T47D (cell line): ENCODE measurements at regions not wholly inside any gene's neighbourhood (a gene's known extent, or its start where the extent isn't known, plus 50 kb on each side); places are given as distances from the start of the nearest gene placed in this dataset.
"Not testable (repeated sequence)": the region's sequence is repeated elsewhere in the genome, so short reads cannot be mapped to it uniquely, and the experiment has no call there.

Experiments
- DNase-seq, 2 experiments: peaks; one replicate each; pipeline versions ENCODE4 v3.0.0 to v3.0.0-alpha.2; 2011 to 2012; ENCODE audit warnings: low read depth in 1 of 2, low spot score in 1 of 2
- JUND ChIP-seq: IDR thresholded peaks from 2 replicates; pipeline ENCODE4 v1.6.1; 2012; ENCODE audit warnings: low read depth
- in situ Hi-C: cut with HindIII; loops from 2 replicates; pipeline ENCODE4 v1.10.0; 2016; ENCODE audit warnings: low sequenced_read_pairs, low pct_unique_long_range_greater_than_20kb

DNA sequence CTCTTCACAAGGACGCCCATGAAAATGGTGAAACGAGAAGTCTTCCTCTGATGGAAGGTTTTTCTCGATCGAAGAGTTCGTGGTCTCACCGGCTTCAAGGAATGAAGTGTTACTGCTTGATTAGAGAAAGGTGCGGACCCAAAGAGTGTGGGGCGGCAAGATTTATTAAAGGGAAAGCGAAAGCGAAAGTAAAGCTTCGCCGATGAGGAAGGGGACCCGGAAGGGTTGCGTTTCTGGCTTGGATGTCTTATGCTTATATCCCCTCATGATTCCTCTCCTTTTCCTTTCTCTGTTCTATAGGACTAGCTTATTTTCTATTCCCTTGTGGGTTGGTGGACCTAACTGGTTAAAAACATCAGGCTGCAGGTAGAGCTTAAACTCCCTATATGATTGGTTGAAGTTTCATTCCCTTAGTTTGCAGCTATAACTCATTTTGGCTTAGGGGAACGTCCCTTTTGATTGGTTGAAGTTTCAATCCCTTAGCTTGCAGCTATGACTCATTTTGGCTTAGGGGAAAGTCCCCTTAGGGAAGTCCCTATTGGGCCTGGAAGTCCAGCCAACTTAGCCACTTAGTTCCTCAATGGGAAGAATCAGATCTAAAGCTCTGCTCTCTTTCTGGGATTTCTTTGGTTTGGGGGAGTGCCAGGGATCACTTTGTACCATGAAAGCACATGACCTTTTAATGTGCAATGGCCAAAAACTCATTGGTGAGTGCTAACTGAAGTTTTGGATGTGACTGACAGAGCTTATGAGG lies 1025.0 kb upstream of the PCDH10 start:
- peak in 1 of 2 experiments; percentile 0 for DNase-seq
- TF ChIP-seq JUND: no peak
- in situ Hi-C loops: no loop called here

DNA sequence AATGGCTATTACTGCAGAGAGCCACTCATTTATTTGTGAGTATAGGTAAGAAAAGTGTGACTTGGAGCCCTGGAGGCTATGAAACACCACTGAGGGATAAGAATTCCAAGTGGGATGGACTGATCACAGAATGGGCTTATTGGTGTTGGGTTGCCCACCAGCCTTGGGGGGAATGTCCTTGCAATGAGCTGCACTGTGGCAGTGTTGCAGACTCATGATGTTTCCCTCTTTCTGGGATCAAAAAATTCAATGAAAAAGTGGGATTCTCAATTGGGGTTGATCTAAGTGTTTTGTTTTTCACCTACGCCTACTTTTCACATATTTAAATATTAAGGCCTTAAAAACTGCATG lies 1024.5 kb upstream of the PCDH10 start:
- in situ Hi-C loops: no loop called here
- no peak for TF ChIP-seq JUND
- no peak for DNase-seq

GRCh38 chr4:132125131-132125530 lies 1024.0 kb upstream of the PCDH10 start:
- in situ Hi-C loops: no loop called here
- no peak for TF ChIP-seq JUND
- DNase-seq: no peak

DNA sequence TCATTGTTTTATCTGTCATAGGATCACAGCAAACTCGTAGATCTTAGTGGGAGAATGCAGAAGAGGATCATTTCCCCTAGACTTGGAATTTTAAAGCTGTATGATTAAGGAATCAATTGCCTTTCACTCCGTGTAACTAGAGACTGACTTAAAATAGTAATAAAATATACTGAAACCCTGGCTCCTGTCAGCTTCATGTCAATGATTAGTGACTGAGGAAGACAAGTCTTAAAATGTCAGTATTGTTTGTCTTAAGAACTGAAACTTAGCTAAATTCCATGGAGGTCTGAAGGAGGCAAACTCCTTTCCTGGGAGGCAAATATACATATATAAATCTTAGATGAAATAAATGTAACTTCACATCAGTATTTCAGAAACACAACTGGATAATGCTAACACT lies 1016.7 kb upstream of the PCDH10 start:
- no peak for TF ChIP-seq JUND
- DNase-seq: no peak
- in situ Hi-C loops: no loop called here

DNA sequence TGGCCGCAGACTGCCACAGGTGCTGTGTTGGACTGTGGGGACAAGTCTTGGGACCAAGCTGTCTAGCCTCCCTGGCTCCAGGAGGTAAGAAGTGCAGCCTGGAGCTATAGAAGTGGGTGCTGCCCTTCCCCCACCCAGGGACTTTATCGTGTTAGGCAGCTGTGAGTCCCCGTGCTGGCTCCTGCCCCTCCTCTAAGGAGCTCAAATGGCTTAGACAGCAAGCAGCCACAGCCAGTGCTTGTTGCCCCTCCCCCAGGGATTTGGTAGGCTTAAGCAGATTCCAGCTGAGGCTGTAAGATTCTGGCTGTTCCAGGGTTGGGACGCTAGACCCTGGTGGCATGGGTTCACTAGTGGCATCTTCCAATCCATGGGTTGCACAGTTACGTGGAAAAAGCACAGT lies 979.4 kb upstream of the PCDH10 start:
- DNase-seq: no peak
- no peak for TF ChIP-seq JUND
- in situ Hi-C loops: no loop called here

GRCh38 chr4:132180020-132180427 lies 969.1 kb upstream of the PCDH10 start:
- no peak for DNase-seq
- in situ Hi-C loops: no loop called here
- TF ChIP-seq JUND: no peak

- in situ Hi-C loops: no loop called here
- no peak for TF ChIP-seq JUND
- DNase-seq: no peak
Observed at GRCh38 chr4:132195176-132195575, 953.9 kb upstream of the PCDH10 start.

DNA sequence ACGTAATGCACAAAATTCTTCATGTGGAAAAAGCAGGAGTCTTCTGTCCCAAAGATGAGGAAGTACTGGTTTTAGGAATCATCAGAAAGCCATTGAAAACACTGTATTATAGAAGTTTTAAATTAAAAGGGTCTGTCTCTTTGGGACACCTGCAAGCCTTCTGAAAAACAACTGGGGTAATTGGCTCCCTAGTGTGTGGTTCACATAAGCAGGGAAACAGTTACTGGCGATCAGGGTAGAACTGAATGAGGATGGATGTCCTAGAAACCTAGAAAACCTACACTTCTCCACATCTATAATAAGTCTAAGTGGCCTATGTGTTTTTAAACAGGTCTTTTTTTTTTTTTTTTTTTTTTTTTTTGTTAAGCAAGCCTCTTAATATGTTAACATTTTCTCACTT lies 945.5 kb upstream of the PCDH10 start:
- no peak for DNase-seq

GRCh38 chr4:132214519-132214918 lies 934.6 kb upstream of the PCDH10 start:
- DNase-seq: no peak
- no peak for TF ChIP-seq JUND
- in situ Hi-C loops: no loop called here

More for the DNA sequence above, 945.5 kb upstream of the PCDH10 start:
- no peak for TF ChIP-seq JUND
- in situ Hi-C loops: no loop called here

GRCh38 chr4:132218406-132218805 lies 930.7 kb upstream of the PCDH10 start:
- DNase-seq: no peak
- in situ Hi-C loops: no loop called here

GRCh38 chr4:132227151-132227856 lies 921.8 kb upstream of the PCDH10 start:
- no peak for DNase-seq
- no peak for TF ChIP-seq JUND
- in situ Hi-C loops: no loop called here

More at GRCh38 chr4:132218406-132218805, 930.7 kb upstream of the PCDH10 start:
- TF ChIP-seq JUND: no peak

DNA sequence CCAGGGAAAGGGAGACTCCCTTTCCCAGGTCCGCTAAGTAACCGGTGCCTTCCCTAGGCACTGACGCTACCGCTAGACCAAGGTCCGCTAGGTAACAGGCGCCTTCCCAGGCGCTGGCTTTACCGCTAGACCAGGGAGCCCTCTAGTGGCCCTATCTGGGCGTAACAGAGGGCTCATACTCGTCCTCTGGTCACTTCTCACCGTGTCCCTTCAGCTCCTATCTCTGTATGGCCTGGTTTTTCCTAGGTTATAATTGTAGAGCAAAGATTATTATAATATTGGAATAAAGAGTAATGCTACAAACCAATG lies 921.3 kb upstream of the PCDH10 start:
- in situ Hi-C loops: not testable (repeated sequence)
- peak; percentile 2 to 77 for DNase-seq

DNA sequence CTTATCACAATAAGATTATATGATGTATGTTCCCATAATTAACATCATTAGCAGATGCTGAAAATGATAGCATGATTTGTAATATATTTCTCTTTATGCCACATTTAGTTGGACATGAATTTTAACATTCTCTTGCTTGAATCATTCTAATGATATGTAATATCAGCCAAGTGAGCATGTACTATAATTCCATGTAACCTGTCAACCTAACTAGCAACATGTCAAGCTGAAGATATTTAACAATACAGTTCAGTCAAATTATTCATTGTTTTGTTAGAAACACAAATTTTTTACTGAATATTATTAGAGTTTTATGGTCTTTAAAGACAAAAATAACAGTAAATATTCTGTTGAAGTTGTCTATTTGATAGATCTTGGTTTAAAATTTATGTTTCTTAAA lies 920.4 kb upstream of the PCDH10 start:
- in situ Hi-C loops: no loop called here
- no peak for DNase-seq
- TF ChIP-seq JUND: no peak

GRCh38 chr4:132230025-132230424 lies 919.1 kb upstream of the PCDH10 start:
- TF ChIP-seq JUND: no peak
- in situ Hi-C loops: no loop called here
- no peak for DNase-seq
